Vagina (tissue), 2 donors: ENCODE measurements at regions not wholly inside any gene's neighbourhood (a gene's known extent, or its start where the extent isn't known, plus 50 kb on each side); places are given as distances from the start of the nearest gene placed in this dataset.

Source experiments
- CTCF ChIP-seq, 3 experiments: fragments of 450-650 bp in 2 of 3; fragments of 200-600 bp in 1 of 3; sonication (generic) in 1 of 3; IDR thresholded peaks; one replicate each; pipeline ENCODE4 v1.5.1; 2017 to 2019; ENCODE audit warnings: antibody characterized with exemption in 3 of 3, mild to moderate bottlenecking in 2 of 3, moderate library complexity in 2 of 3
- POLR2A ChIP-seq, 2 donors: fragments of 450-650 bp; IDR thresholded peaks; one replicate each; pipeline ENCODE4 v1.6.1; 2017; ENCODE audit warnings: antibody characterized with exemption in 2 of 2, mild to moderate bottlenecking in 2 of 2, moderate library complexity in 2 of 2

- no peak for TF ChIP-seq POLR2A (IDR thresholded peaks at IDR 0.05)
- TF ChIP-seq CTCF (IDR thresholded peaks at IDR 0.05), result no peak
These were observed 371.8 kb upstream of the RPS23 start for GRCh38 chr5:82649943-82650342.
